OCI-LY3 (cell line): ENCODE measurements at regions not wholly inside any gene's neighbourhood (a gene's known extent, or its start where the extent isn't known, plus 50 kb on each side); places are given as distances from the start of the nearest gene placed in this dataset.
"Not testable (repeated sequence)": the region's sequence is repeated elsewhere in the genome, so short reads cannot be mapped to it uniquely, and the experiment has no call there.

ENCODE experiments used
- H2AFZ ChIP-seq: fragments of 200-600, 300-600 bp; shearing (Covaris generic); 2 replicates; pipeline ENCODE4 v1.6.0; 2014; ENCODE audit warnings: antibody characterized with exemption, low read depth, low read length
- H3K27ac ChIP-seq: fragments of 200-600, 300-600 bp; sonication (generic); 2 replicates; pipeline ENCODE4 v1.5.1; 2014; ENCODE audit warnings: mild to moderate bottlenecking, low read length, moderate library complexity, mixed read lengths
- H3K27me3 ChIP-seq: fragments of 200-600, 300-600 bp; sonication (generic); 2 replicates; pipeline ENCODE4 v1.6.1; 2014; ENCODE audit warnings: low read depth, low read length, mixed read lengths
- H3K36me3 ChIP-seq: fragments of 200-600, 300-600 bp; sonication (generic); replicated peaks from 2 replicates; pipeline ENCODE3; 2014; ENCODE audit warnings: low read depth, low read length, mixed read lengths
- H3K4me1 ChIP-seq: fragments of 300-600, 200-600 bp; sonication (generic); 2 replicates; pipeline ENCODE4 v1.6.1; 2014; ENCODE audit warnings: low read length, mixed read lengths
- H3K4me2 ChIP-seq: fragments of 200-600, 300-600 bp; sonication (generic); 2 replicates; pipeline ENCODE4 v1.6.1; 2014; ENCODE audit warnings: low read length, mixed read lengths
- H3K4me3 ChIP-seq: fragments of 300-600, 200-600 bp; sonication (generic); 2 replicates; pipeline ENCODE4 v1.5.1; 2014; ENCODE audit warnings: antibody characterized with exemption, mild to moderate bottlenecking, low read length, moderate library complexity
- H3K79me2 ChIP-seq: fragments of 300-600, 200-600 bp; shearing (Covaris generic); 2 replicates; pipeline ENCODE4 v1.6.1; 2014; ENCODE audit warnings: mild to moderate bottlenecking, low read length, mixed read lengths
- H3K9ac ChIP-seq: fragments of 300-600, 200-600 bp; shearing (Covaris generic); 2 replicates; pipeline ENCODE4 v1.6.0; 2014; ENCODE audit warnings: mild to moderate bottlenecking, low read length, moderate library complexity
- H3K9me3 ChIP-seq: fragments of 200-600, 300-600 bp; shearing (Covaris generic); 2 replicates; pipeline ENCODE4 v1.6.1; 2014; ENCODE audit warnings: low read length, mixed read lengths; ENCODE audit not compliant: insufficient read depth
- H4K20me1 ChIP-seq: fragments of 200-600, 300-600 bp; sonication (generic); 2 replicates; pipeline ENCODE4 v1.6.1; 2016; ENCODE audit warnings: low read length, mixed read lengths; ENCODE audit not compliant: insufficient read depth
- CTCF ChIP-seq: fragments of 200-600, 300-600 bp; sonication (generic); IDR thresholded peaks from 2 replicates; pipeline ENCODE4 v1.5.1; 2014; ENCODE audit warnings: antibody characterized with exemption, low read length, low read depth
- EZH2phosphoT487 ChIP-seq: fragments of 200-600 bp; shearing (Covaris generic); IDR thresholded peaks from 2 replicates; pipeline ENCODE4 v1.6.1; 2018; ENCODE audit warnings: antibody characterized with exemption, mixed run types, low read depth

- Histone ChIP-seq H4K20me1 (no peaks in the 10 kb centered on the region), H3K36me3 (no peaks in the 10 kb centered on the region), H2AFZ (no peak overlapping the region), H3K9me3 (no peaks in the 10 kb centered on the region), H3K4me3 (no peak overlapping the region), H3K4me1 (peaks cover 3% of the 10 kb centered on the region; the same call in 1 of the 2 replicates), H3K79me2 (no peaks in the 10 kb centered on the region), H3K27me3 (no peaks in the 10 kb centered on the region), H3K4me2 (no peak overlapping the region), H3K9ac (no peak overlapping the region), H3K27ac (no peak overlapping the region)
- TF ChIP-seq EZH2phosphoT487 (no peak), CTCF (no peak)
Measured at GRCh38 chr3:30320392-30320791, 286.0 kb upstream of the TGFBR2 start.

DNA sequence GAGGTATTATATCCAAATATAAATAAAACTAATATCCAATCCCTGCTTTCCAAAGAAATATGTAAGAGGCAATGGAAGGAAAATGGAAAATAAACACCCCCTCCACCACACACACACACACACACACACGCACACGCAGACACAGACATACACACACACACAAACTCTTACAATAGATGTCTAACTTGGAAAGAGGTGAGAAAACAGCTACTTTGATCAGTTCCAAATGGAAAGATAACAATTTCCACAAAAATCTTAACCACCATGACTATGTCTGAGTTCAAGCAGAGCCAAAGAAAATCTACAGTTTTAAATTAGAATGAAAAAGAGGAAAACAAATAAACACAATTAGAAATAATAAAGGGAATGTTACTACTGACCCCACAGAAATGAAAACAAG lies 285.3 kb upstream of the TGFBR2 start:
- H3K4me3 ChIP-seq, result no peak overlapping the region
- no peaks in the 10 kb centered on the region for H3K36me3 ChIP-seq
- H3K27me3 ChIP-seq, result no peaks in the 10 kb centered on the region
- H3K9ac ChIP-seq, result no peak overlapping the region
- H4K20me1 ChIP-seq, result no peaks in the 10 kb centered on the region
- H3K4me1 ChIP-seq, result peaks cover 3% of the 10 kb centered on the region; the same call in 1 of the 2 replicates
- no peaks in the 10 kb centered on the region for H3K9me3 ChIP-seq
- H3K79me2 ChIP-seq, result no peaks in the 10 kb centered on the region
- no peak overlapping the region for H2AFZ ChIP-seq
- H3K4me2 ChIP-seq, result no peak overlapping the region
- H3K27ac ChIP-seq, result no peak overlapping the region
- no peak for TF ChIP-seq EZH2phosphoT487
- no peak for TF ChIP-seq CTCF

GRCh38 chr3:30323649-30324048 lies 282.8 kb upstream of the TGFBR2 start:
- H2AFZ ChIP-seq, H3K4me1 ChIP-seq, H3K79me2 ChIP-seq, H3K9me3 ChIP-seq, H3K27me3 ChIP-seq, H3K36me3 ChIP-seq, H3K27ac ChIP-seq, H3K4me2 ChIP-seq, H3K9ac ChIP-seq, H4K20me1 ChIP-seq, H3K4me3 ChIP-seq: not testable (repeated sequence)

DNA sequence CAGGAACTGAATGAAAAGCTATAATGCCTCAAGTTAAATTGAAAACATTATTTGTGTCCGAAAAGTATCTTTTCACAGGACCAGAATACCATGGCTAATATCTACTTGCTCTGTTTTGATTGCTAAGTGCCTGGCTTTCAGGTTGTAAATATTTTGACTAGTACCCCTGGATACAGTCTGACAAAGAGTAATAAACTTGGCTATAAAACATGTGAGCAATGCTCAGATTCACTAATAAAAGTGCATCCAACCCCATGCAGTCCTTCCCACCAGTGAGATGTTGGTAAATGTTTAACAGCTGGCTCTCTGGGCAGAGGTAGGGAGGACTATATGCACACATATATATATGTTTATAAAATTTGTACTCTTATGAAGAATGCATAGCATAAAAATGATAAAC lies 281.8 kb upstream of the TGFBR2 start:
- no peaks in the 10 kb centered on the region for H3K9me3 ChIP-seq
- no peak overlapping the region for H3K9ac ChIP-seq
- TF ChIP-seq CTCF (no peak), EZH2phosphoT487 (no peak)
- H3K4me2 ChIP-seq, result no peak overlapping the region
- no peak overlapping the region for H3K4me3 ChIP-seq
- no peaks in the 10 kb centered on the region for H4K20me1 ChIP-seq
- no peak overlapping the region for H2AFZ ChIP-seq
- no peaks in the 10 kb centered on the region for H3K79me2 ChIP-seq
- H3K27ac ChIP-seq, result no peak overlapping the region
- peaks cover 3% of the 10 kb centered on the region; the same call in 1 of the 2 replicates for H3K4me1 ChIP-seq
- no peaks in the 10 kb centered on the region for H3K27me3 ChIP-seq
- no peaks in the 10 kb centered on the region for H3K36me3 ChIP-seq

GRCh38 chr3:30327976-30328375 lies 278.4 kb upstream of the TGFBR2 start:
- not testable (repeated sequence) for H3K36me3 ChIP-seq, H3K27ac ChIP-seq, H3K4me3 ChIP-seq, H3K79me2 ChIP-seq, H3K9me3 ChIP-seq, H2AFZ ChIP-seq, H3K4me2 ChIP-seq, H3K9ac ChIP-seq, H4K20me1 ChIP-seq, H3K27me3 ChIP-seq
- H3K4me1 ChIP-seq, result peaks cover 10% of the 10 kb centered on the region

DNA sequence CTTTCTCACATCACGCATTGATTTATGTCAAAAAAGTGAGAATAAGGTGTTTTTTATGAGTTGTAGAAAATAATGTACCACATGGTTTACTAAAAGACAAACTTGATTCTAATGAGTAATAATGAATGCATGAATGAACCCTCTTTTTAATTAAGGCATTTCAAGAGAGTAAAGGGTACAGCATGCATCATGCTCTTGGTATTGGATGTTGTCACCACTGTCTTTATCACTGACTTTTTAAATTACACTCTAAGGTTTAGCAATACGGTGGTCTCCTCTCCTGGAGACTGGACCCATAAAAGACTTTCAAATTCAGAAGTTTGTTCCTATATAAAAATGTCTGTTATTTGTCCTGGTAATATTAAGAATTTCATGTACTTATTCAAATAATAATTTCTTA lies 277.5 kb upstream of the TGFBR2 start:
- H3K36me3 ChIP-seq, H4K20me1 ChIP-seq, H3K4me2 ChIP-seq, H3K79me2 ChIP-seq, H3K9ac ChIP-seq, H3K9me3 ChIP-seq, H3K27ac ChIP-seq, H2AFZ ChIP-seq, H3K4me3 ChIP-seq, H3K27me3 ChIP-seq: not testable (repeated sequence)
- H3K4me1 ChIP-seq, result peaks cover 10% of the 10 kb centered on the region
